ENCODE measurements at regions not wholly inside any gene's neighbourhood (a gene's known extent, or its start where the extent isn't known, plus 50 kb on each side); places are given as distances from the start of the nearest gene placed in this dataset.

- TF ChIP-seq CTCF (IDR thresholded peaks at IDR 0.05) (no peak), EP300 (IDR thresholded peaks at IDR 0.05) (no peak), POLR2A (IDR thresholded peaks at IDR 0.05) (no peak)
- DNase-seq (ENCODE audit: low spot score in 2 of 2) = no peak
- Histone ChIP-seq H3K4me3 (no peak overlapping the region), H3K36me3 (peaks cover 0 to 7% (median 0%) of the 10 kb centered on the region in 3 donors), H3K27ac (no peak overlapping the region), H3K27me3 (no peaks in the 10 kb centered on the region), H3K4me1 (peaks cover 0 to 17% (median 5%) of the 10 kb centered on the region in 4 donors), H3K9me3 (peaks cover 0 to 8% (median under 1%) of the 10 kb centered on the region in 4 donors)
- WGBS, 2 donors = 89 to 91% methylated on average over 31 to 33 of the region's 34 CpGs
These were observed 78.4 kb upstream of the GSE1 start for GRCh38 chr16:85534536-85535351.

GRCh38 chr16:85535352-85536072 is 77.6 kb upstream of the GSE1 start:
- peaks cover 0 to 12% (median 1%) of the 10 kb centered on the region in 4 donors for H3K9me3 ChIP-seq
- H3K27me3 ChIP-seq = no peaks in the 10 kb centered on the region
- peaks cover 0 to 17% (median 5%) of the 10 kb centered on the region in 4 donors for H3K4me1 ChIP-seq
- DNase-seq (ENCODE audit: low spot score in 2 of 2) = no peak
- H3K4me3 ChIP-seq = no peak overlapping the region
- peaks cover 0 to 12% (median 0%) of the 10 kb centered on the region in 3 donors for H3K36me3 ChIP-seq
- H3K27ac ChIP-seq = no peak overlapping the region
- 73 to 75% methylated on average over 14 of the region's 14 CpGs for WGBS, 2 donors
- TF ChIP-seq CTCF (IDR thresholded peaks at IDR 0.05) = no peak
- no peak for TF ChIP-seq EP300 (IDR thresholded peaks at IDR 0.05)
- TF ChIP-seq POLR2A (IDR thresholded peaks at IDR 0.05) = no peak

- DNase-seq (ENCODE audit: low spot score in 2 of 2) = no peak
- H3K4me3 ChIP-seq = no peak overlapping the region
- peaks cover 0 to 12% (median 1%) of the 10 kb centered on the region in 4 donors for H3K9me3 ChIP-seq
- 42 to 45% methylated on average over 6 of the region's 6 CpGs for WGBS, 2 donors
- peaks cover 0 to 18% (median 5%) of the 10 kb centered on the region in 4 donors for H3K4me1 ChIP-seq
- H3K36me3 ChIP-seq = peaks cover 0 to 12% (median 0%) of the 10 kb centered on the region in 3 donors
- TF ChIP-seq POLR2A (IDR thresholded peaks at IDR 0.05) (no peak), EP300 (IDR thresholded peaks at IDR 0.05) (no peak), CTCF (IDR thresholded peaks at IDR 0.05) (no peak)
- H3K27ac ChIP-seq = peak overlapping the region in 1 of 4 donors; percentile 29
- no peaks in the 10 kb centered on the region for H3K27me3 ChIP-seq
These were observed 77.1 kb upstream of the GSE1 start for GRCh38 chr16:85536073-85536410.

- no peak for DNase-seq (ENCODE audit: low spot score in 2 of 2)
- WGBS, 2 donors = 73 to 90% methylated on average over 29 to 30 of the region's 30 CpGs
- Histone ChIP-seq H3K9me3 (peaks cover 0 to 12% (median 1%) of the 10 kb centered on the region in 4 donors), H3K36me3 (peaks cover 0 to 12% (median 0%) of the 10 kb centered on the region in 3 donors), H3K4me3 (no peak overlapping the region), H3K4me1 (peaks cover 0 to 24% (median 7%) of the 10 kb centered on the region in 4 donors), H3K27ac (peak overlapping the region in 1 of 4 donors; percentile 29), H3K27me3 (no peaks in the 10 kb centered on the region)
- TF ChIP-seq EP300 (IDR thresholded peaks at IDR 0.05) = no peak
- TF ChIP-seq POLR2A (IDR thresholded peaks at IDR 0.05) = no peak
- TF ChIP-seq CTCF (IDR thresholded peaks at IDR 0.05) = no peak
These were observed 76.5 kb upstream of the GSE1 start for GRCh38 chr16:85536411-85537330.
